A549 (cell line): ENCODE measurements at regions not wholly inside any gene's neighbourhood (a gene's known extent, or its start where the extent isn't known, plus 50 kb on each side); places are given as distances from the start of the nearest gene placed in this dataset.

Experiments used
- ATAC-seq, 2 experiments: fragments of 200-7000 bp in 1 of 2; fragments of >200 bp in 1 of 2; cut with Nextera tagmentation in 1 of 2; cut with Tn5 transposase in 1 of 2; 3 replicates each; pipeline versions ENCODE4 v1.8.0 to v1.9.1; 2018 to 2020; ENCODE audit warnings: mild to moderate bottlenecking in 1 of 2, moderate library complexity in 1 of 2
- CTCF ChIA-PET: fragments of 300-600 bp; sonication (Branson Sonifier 250); formaldehyde crosslinking; extraction: SDS; loops from one replicate; lab custom pipeline; 2021; ENCODE audit warnings: antibody characterized with exemption, inconsistent platforms; lab: Yijun Ruan, JAX
- POLR2A ChIA-PET: fragments of 350-600 bp; formaldehyde crosslinking; extraction: SDS; loops from one replicate; lab custom pipeline; 2021; ENCODE audit warnings: antibody characterized with exemption, inconsistent platforms; lab: Yijun Ruan, JAX
- DNase-seq, 2 experiments: peaks; one replicate each; pipeline versions ENCODE4 v3.0.0 to v3.0.0-alpha.2; 2011 to 2016; ENCODE audit warnings: low read depth in 1 of 2, low spot score in 1 of 2
- FAIRE-seq: peaks from 2 replicates; lab custom pipeline; 2011; peaks lifted over from hg19 to GRCh38; lab: Jason Lieb, UNC
- H3K27ac ChIP-seq, 2 experiments: fragments of >200 bp; sonication (Bioruptor Twin); formaldehyde crosslinking; 3 replicates each; pipeline ENCODE4 v1.5.1; 2016 to 2017
- H3K4me1 ChIP-seq: fragments of >200 bp; sonication (Bioruptor Twin); formaldehyde crosslinking; 3 replicates; pipeline ENCODE4 v1.6.1; 2016
- H3K4me2 ChIP-seq: fragments of >200 bp; sonication (Bioruptor Twin); formaldehyde crosslinking; 3 replicates; pipeline ENCODE4 v1.6.1; 2016
- H3K4me3 ChIP-seq: fragments of >200 bp; sonication (Bioruptor Twin); formaldehyde crosslinking; 3 replicates; pipeline ENCODE4 v1.5.1; 2016
- H3K9me3 ChIP-seq: fragments of >200 bp; sonication (Bioruptor Twin); formaldehyde crosslinking; 3 replicates; pipeline ENCODE4 v1.6.1; 2016
- CBX8 ChIP-seq: fragments of 200-600 bp; sonication (generic); IDR thresholded peaks from 2 replicates; pipeline ENCODE4 v1.6.1; 2016
- CEBPB ChIP-seq, 2 experiments: fragments of >200 bp in 1 of 2; sonication (Bioruptor Twin) in 1 of 2; formaldehyde crosslinking in 1 of 2; IDR thresholded peaks; 2 replicates each; pipeline ENCODE4 v1.6.1; 2012 to 2016
- CHD2 ChIP-seq: fragments of 150-350 bp; IDR thresholded peaks from 2 replicates; pipeline ENCODE4 v1.6.1; 2014; ENCODE audit warnings: low read length; ENCODE audit not compliant: partially characterized antibody
- FOSB ChIP-seq: fragments of 250-450 bp; sonication (Bioruptor Pico); IDR thresholded peaks from 2 replicates; pipeline ENCODE4 v1.5.0; 2020; ENCODE audit warnings: mild to moderate bottlenecking, moderate library complexity
- HOXA7 ChIP-seq: fragments of 250-450 bp; sonication (Bioruptor Pico); IDR thresholded peaks from 2 replicates; pipeline ENCODE4 v1.5.0; 2020; ENCODE audit warnings: mild to moderate bottlenecking, moderate library complexity
- HOXB5 ChIP-seq: fragments of 250-450 bp; sonication (Bioruptor Pico); IDR thresholded peaks from 2 replicates; pipeline ENCODE4 v1.5.0; 2020; ENCODE audit warnings: mild to moderate bottlenecking, moderate library complexity
- JUNB ChIP-seq: fragments of >200 bp; sonication (Bioruptor Twin); formaldehyde crosslinking; IDR thresholded peaks from 2 replicates; pipeline ENCODE4 v1.6.1; 2016
- NR3C1 ChIP-seq: fragments of >200 bp; sonication (Bioruptor Twin); formaldehyde crosslinking; IDR thresholded peaks from 3 replicates; pipeline ENCODE4 v1.6.1; 2017
- RAD21 ChIP-seq, 2 experiments: fragments of >200 bp in 1 of 2; sonication (Bioruptor Twin) in 1 of 2; formaldehyde crosslinking in 1 of 2; IDR thresholded peaks in 1 of 2; conservative IDR thresholded peaks in 1 of 2; 2 replicates in 1 of 2; 3 replicates in 1 of 2; pipeline ENCODE4 v1.6.1; 2012 to 2018; ENCODE audit warnings: inconsistent platforms in 1 of 2
- SMC3 ChIP-seq: fragments of >200 bp; sonication (Bioruptor Twin); formaldehyde crosslinking; IDR thresholded peaks from 3 replicates; pipeline ENCODE4 v1.6.1; 2018; ENCODE audit warnings: inconsistent platforms
- USF2 ChIP-seq: fragments of 450-650 bp; IDR thresholded peaks from 2 replicates; pipeline ENCODE4 v1.6.1; 2014; ENCODE audit warnings: antibody characterized with exemption
- WGBS: methylation state at CpG from one replicate; pipeline ENCODE4 v1.1.6; 2017; ENCODE audit errors: missing lambda C conversion rate; 5-methylcytosine and 5-hydroxymethylcytosine counted together
- TF ChIP-seq, protein P1 (sequence below): fragments of 200-600 bp; sonication (generic); IDR thresholded peaks from 2 replicates; pipeline ENCODE4 v1.6.1; 2016; ENCODE audit warnings: antibody characterized with exemption, mild to moderate bottlenecking, moderate library complexity

DNA sequence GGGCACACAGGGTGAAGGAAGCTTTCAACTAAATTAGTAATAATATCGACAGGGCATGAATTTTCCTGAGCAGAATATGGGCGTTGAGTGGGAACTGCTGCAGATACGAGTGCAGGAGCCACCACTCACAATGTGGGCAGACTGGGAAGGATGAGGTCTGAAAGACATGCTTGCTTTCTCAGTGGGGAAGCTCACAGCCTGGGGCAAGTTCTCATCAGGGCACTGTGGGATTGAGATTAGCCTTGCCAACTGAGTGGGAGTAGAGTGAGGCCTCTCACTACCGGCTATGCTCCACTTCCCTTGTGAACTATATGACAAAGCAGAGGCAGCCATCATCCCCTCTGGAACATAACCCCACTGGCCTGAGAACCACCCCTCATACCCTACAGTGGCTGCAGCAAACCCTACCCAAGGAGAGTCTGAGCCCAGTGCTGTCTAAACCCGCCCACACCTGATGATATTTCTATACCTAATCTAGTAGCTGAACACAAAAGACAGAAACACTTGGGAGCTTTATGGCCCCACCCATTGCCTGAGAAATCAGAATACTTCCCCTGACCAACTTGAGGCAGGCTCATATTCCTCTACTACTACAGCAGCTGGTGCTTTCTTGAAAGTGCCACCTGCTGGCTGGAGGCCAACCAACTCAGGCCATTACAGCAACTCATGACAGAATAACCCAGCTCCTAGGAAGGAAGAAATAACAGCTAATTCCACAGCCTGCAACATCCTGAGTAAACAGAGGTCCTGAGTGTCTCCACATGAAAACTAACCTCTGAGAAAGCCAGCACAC, 173.7 kb upstream of the SPEF2 start:
- CTCF ChIA-PET: no interaction called here
- H3K4me2 ChIP-seq: no peak overlapping the region
- 33% methylated on average over 5 of the region's 5 CpGs for WGBS
- TF ChIP-seq FOSB (CRISPR knock-in tag): no peak
- no peak for TF ChIP-seq HOXB5 (CRISPR knock-in tag)
- TF ChIP-seq CHD2: no peak
- no peak for TF ChIP-seq USF2
- no peak for TF ChIP-seq CBX8
- H3K4me1 ChIP-seq: no peaks in the 10 kb centered on the region
- FAIRE-seq: no peak
- H3K4me3 ChIP-seq: no peak overlapping the region
- ATAC-seq: no peak
- POLR2A ChIA-PET: no interaction called here
- no peak overlapping the region for H3K27ac ChIP-seq
- no peak for DNase-seq
- no peaks in the 10 kb centered on the region for H3K9me3 ChIP-seq

- Histone ChIP-seq H3K9me3 (no peaks in the 10 kb centered on the region), H3K27ac (no peak overlapping the region), H3K4me2 (no peak overlapping the region), H3K4me3 (no peak overlapping the region), H3K4me1 (no peaks in the 10 kb centered on the region)
- DNase-seq (no peak), FAIRE-seq (no peak), ATAC-seq (no peak)
- ChIA-PET POLR2A (no interaction called here), CTCF (interaction anchor here (0.6 kb wide), 1 partner anchor 19 kb away, joined by 6 read pairs; no protein-coding TSS in a partner anchor)
- TF ChIP-seq, protein P1, sequence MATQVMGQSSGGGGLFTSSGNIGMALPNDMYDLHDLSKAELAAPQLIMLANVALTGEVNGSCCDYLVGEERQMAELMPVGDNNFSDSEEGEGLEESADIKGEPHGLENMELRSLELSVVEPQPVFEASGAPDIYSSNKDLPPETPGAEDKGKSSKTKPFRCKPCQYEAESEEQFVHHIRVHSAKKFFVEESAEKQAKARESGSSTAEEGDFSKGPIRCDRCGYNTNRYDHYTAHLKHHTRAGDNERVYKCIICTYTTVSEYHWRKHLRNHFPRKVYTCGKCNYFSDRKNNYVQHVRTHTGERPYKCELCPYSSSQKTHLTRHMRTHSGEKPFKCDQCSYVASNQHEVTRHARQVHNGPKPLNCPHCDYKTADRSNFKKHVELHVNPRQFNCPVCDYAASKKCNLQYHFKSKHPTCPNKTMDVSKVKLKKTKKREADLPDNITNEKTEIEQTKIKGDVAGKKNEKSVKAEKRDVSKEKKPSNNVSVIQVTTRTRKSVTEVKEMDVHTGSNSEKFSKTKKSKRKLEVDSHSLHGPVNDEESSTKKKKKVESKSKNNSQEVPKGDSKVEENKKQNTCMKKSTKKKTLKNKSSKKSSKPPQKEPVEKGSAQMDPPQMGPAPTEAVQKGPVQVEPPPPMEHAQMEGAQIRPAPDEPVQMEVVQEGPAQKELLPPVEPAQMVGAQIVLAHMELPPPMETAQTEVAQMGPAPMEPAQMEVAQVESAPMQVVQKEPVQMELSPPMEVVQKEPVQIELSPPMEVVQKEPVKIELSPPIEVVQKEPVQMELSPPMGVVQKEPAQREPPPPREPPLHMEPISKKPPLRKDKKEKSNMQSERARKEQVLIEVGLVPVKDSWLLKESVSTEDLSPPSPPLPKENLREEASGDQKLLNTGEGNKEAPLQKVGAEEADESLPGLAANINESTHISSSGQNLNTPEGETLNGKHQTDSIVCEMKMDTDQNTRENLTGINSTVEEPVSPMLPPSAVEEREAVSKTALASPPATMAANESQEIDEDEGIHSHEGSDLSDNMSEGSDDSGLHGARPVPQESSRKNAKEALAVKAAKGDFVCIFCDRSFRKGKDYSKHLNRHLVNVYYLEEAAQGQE: no peak
- no peak for TF ChIP-seq CBX8
- no peak for TF ChIP-seq JUNB
- no peak for TF ChIP-seq CEBPB (IDR thresholded peaks at IDR 0.05)
- no peak for TF ChIP-seq RAD21 (conservative IDR thresholded peaks at IDR 0.05 in 1 of 2, IDR thresholded peaks at IDR 0.05 in 1 of 2)
- TF ChIP-seq NR3C1: no peak
- TF ChIP-seq USF2: no peak
- 14% methylated on average over 4 of the region's 4 CpGs for WGBS
Measured at GRCh38 chr5:35442885-35443639, 174.6 kb upstream of the SPEF2 start.

DNA sequence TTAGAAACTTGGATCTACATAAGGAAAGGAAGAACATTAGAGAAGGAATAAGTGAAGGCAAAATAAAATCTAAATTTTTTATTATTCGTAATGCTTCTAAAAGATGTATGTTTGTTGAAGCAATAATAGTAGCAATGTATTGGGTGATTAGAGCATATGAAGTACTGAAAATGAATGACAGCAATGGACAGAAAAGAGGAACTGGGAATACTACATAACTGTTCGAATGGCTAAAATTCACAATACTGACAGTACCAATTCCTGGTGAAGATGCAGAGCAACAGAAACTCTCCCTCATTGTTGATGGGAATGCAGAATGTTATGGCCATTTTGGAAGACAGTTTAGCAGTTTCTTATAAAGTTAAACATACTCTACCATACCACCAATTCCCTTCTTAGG, 177.3 kb upstream of the SPEF2 start:
- Histone ChIP-seq H3K4me2 (no peak overlapping the region), H3K27ac (no peak overlapping the region), H3K4me3 (no peak overlapping the region), H3K9me3 (no peaks in the 10 kb centered on the region), H3K4me1 (no peaks in the 10 kb centered on the region)
- ATAC-seq (no peak), DNase-seq (no peak), FAIRE-seq (no peak)
- WGBS: 5% methylated on average over 2 of the region's 2 CpGs
- ChIA-PET POLR2A (no interaction called here), CTCF (no interaction called here)
- TF ChIP-seq SMC3 (no peak), FOSB (CRISPR knock-in tag) (no peak), HOXA7 (CRISPR knock-in tag) (no peak), CEBPB (IDR thresholded peaks at IDR 0.05) (no peak), JUNB (no peak)
- TF ChIP-seq, protein P1: no peak
